ENCODE measurements at regions not wholly inside any gene's neighbourhood (a gene's known extent, or its start where the extent isn't known, plus 50 kb on each side); places are given as distances from the start of the nearest gene placed in this dataset.

- no peak for DNase-seq (ENCODE audit: low read depth in 2 of 3, low spot score in 1 of 3)
Observed at GRCh38 chr18:78728784-78729467, 250.7 kb upstream of the SALL3 start.

- DNase-seq (ENCODE audit: low read depth in 2 of 3, low spot score in 1 of 3) = no peak
Observed at GRCh38 chr18:78730546-78730945, 249.1 kb upstream of the SALL3 start.

GRCh38 chr18:78731016-78731397, 248.6 kb upstream of the SALL3 start:
- no peak for DNase-seq (ENCODE audit: low read depth in 2 of 3, low spot score in 1 of 3)

- DNase-seq (ENCODE audit: low read depth in 2 of 3, low spot score in 1 of 3) = no peak
Observed at GRCh38 chr18:78731398-78732032, 248.1 kb upstream of the SALL3 start.

- DNase-seq (ENCODE audit: low read depth in 2 of 3, low spot score in 1 of 3) = no peak
Observed at GRCh38 chr18:78732273-78733210, 247.1 kb upstream of the SALL3 start.

GRCh38 chr18:78733762-78734613, 245.6 kb upstream of the SALL3 start:
- DNase-seq (ENCODE audit: low read depth in 2 of 3, low spot score in 1 of 3) = no peak

- DNase-seq (ENCODE audit: low read depth in 2 of 3, low spot score in 1 of 3) = no peak
Observed at GRCh38 chr18:78734614-78734945, 245.0 kb upstream of the SALL3 start.

- DNase-seq (ENCODE audit: low read depth in 2 of 3, low spot score in 1 of 3) = no peak
Observed at GRCh38 chr18:78735131-78736014, 244.2 kb upstream of the SALL3 start.

- no peak for DNase-seq (ENCODE audit: low read depth in 2 of 3, low spot score in 1 of 3)
Observed at GRCh38 chr18:78736015-78736690, 243.5 kb upstream of the SALL3 start.

GRCh38 chr18:78737006-78737915, 242.4 kb upstream of the SALL3 start:
- no peak for DNase-seq (ENCODE audit: low read depth in 2 of 3, low spot score in 1 of 3)

- no peak for DNase-seq (ENCODE audit: low read depth in 2 of 3, low spot score in 1 of 3)
Observed at GRCh38 chr18:78738076-78738690, 241.4 kb upstream of the SALL3 start.

- no peak for DNase-seq (ENCODE audit: low read depth in 2 of 3, low spot score in 1 of 3)
Observed at GRCh38 chr18:78739115-78739514, 240.5 kb upstream of the SALL3 start.

GRCh38 chr18:78739882-78740677, 239.5 kb upstream of the SALL3 start:
- no peak for DNase-seq (ENCODE audit: low read depth in 2 of 3, low spot score in 1 of 3)

GRCh38 chr18:78740876-78741275, 238.7 kb upstream of the SALL3 start:
- no peak for DNase-seq (ENCODE audit: low read depth in 2 of 3, low spot score in 1 of 3)

- DNase-seq (ENCODE audit: low read depth in 2 of 3, low spot score in 1 of 3) = no peak
Observed at GRCh38 chr18:78741381-78742217, 238.0 kb upstream of the SALL3 start.

GRCh38 chr18:78742218-78742745, 237.3 kb upstream of the SALL3 start:
- DNase-seq (ENCODE audit: low read depth in 2 of 3, low spot score in 1 of 3) = no peak

All from stimulated activated CD4-positive, alpha-beta T cell treated with anti-CD3 and anti-CD28 coated beads, Interleukin-12 subunit alpha, Interleukin-12 subunit beta, amount 100 ng/mL, for 48 hours (primary cell).